ENCODE measurements at regions not wholly inside any gene's neighbourhood (a gene's known extent, or its start where the extent isn't known, plus 50 kb on each side); places are given as distances from the start of the nearest gene placed in this dataset.

- ATAC-seq (no peak), DNase-seq (no peak)
- Histone ChIP-seq H3K4me3 (no peak overlapping the region), H3K27me3 (peaks cover 0 to 28% of the 10 kb centered on the region in 2 donors), H3K27ac (no peak overlapping the region), H3K9me3 (no peaks in the 10 kb centered on the region), H3K4me1 (no peaks in the 10 kb centered on the region), H3K36me3 (no peaks in the 10 kb centered on the region)
- TF ChIP-seq, protein P1, sequence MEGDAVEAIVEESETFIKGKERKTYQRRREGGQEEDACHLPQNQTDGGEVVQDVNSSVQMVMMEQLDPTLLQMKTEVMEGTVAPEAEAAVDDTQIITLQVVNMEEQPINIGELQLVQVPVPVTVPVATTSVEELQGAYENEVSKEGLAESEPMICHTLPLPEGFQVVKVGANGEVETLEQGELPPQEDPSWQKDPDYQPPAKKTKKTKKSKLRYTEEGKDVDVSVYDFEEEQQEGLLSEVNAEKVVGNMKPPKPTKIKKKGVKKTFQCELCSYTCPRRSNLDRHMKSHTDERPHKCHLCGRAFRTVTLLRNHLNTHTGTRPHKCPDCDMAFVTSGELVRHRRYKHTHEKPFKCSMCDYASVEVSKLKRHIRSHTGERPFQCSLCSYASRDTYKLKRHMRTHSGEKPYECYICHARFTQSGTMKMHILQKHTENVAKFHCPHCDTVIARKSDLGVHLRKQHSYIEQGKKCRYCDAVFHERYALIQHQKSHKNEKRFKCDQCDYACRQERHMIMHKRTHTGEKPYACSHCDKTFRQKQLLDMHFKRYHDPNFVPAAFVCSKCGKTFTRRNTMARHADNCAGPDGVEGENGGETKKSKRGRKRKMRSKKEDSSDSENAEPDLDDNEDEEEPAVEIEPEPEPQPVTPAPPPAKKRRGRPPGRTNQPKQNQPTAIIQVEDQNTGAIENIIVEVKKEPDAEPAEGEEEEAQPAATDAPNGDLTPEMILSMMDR (IDR thresholded peaks at IDR 0.05), result no peak
- intact Hi-C loops (cut with DNase I), result no loop called here
Measured at GRCh38 chr11:134481135-134481534, 69.1 kb upstream of the B3GAT1 start.

DNA sequence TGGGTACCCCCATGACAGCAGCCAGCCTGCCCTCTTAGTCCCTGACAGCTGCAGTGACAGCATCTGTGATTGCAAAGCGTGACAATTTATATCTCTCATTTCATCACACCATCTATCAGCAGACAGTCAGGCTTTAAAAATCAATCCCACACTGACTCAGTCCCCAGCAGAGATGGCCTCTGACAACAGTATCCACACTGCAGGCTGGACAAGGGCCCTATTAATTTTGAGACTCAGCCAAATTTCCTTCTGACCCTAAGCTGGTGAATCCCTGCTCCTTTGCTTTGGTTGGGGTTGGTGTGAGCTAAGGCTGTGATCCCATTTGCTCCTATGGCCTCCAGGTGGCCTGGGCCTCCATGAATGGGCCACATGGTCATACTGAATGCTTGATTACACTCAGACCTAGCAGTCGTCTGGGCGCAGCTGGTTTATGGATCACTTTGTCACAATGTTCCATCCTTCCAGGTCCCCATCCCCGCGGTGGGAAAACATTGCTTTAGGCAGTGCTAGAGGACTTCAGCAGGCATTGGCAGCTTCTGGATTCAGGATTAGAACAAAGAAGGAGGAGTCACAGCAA, 68.2 kb upstream of the B3GAT1 start:
- intact Hi-C loops (cut with DNase I), result no loop called here
- Histone ChIP-seq H3K9me3 (no peaks in the 10 kb centered on the region), H3K4me1 (no peaks in the 10 kb centered on the region), H3K36me3 (no peaks in the 10 kb centered on the region), H3K4me3 (no peak overlapping the region), H3K27ac (no peak overlapping the region), H3K27me3 (peaks cover 0 to 34% of the 10 kb centered on the region in 2 donors)
- TF ChIP-seq, protein P1 (IDR thresholded peaks at IDR 0.05), result no peak
- DNase-seq, result no peak
- no peak for ATAC-seq

DNA sequence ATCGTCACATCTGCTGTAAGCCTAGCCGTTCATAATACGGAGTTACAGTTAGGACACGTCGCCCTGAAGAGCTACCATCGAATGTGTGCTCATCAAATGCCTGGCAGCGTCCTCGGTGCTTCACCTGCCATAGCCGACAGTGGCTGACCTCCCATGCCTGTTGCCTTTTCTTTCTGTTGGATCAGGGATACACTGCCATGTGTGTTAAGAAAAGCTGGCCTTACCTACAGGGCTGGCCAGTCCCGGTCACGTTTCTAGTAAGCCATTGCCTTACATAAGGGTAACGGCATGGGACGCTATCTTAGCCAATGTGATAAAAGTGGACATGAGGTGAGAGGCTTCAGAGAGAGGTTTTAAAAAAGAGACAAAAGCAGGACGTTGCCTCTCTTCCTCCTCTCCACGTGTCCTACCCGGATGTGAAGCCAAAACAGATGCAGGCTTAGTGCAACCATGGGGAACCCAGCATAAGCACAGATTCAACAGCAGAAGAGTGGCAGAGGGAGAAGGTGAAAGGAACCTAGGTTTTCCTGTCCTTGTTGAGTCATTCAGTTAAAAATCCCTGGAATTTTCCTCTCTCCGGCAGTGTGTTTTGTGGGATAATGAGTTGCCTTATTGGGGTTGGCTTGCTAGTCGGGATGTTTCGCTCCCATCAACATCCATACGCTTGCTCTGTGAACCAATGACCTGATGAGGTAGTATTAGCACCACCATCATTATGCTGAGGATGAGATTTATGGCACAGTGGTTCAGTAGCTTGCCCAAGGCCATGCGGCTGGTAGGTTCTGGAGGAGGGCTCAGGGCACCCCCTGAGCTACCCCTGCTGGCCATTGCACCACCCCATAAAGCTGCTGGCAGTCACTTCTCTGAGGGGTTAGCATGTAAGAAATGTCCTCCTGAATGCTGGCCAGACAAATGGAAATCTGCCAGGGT, 67.4 kb upstream of the B3GAT1 start:
- intact Hi-C loops (cut with DNase I), result no loop called here

GRCh38 chr11:134478611-134479010, 66.6 kb upstream of the B3GAT1 start:
- Histone ChIP-seq H3K36me3 (no peaks in the 10 kb centered on the region), H3K9me3 (no peaks in the 10 kb centered on the region), H3K27me3 (peaks cover 0 to 49% of the 10 kb centered on the region in 2 donors), H3K4me3 (no peak overlapping the region), H3K4me1 (no peaks in the 10 kb centered on the region), H3K27ac (no peak overlapping the region)
- ATAC-seq (no peak), DNase-seq (no peak)
- intact Hi-C loops (cut with DNase I), result no loop called here
- TF ChIP-seq, protein P1 (IDR thresholded peaks at IDR 0.05), result no peak

More for the DNA sequence above, 67.4 kb upstream of the B3GAT1 start:
- no peaks in the 10 kb centered on the region for H3K4me1 ChIP-seq
- no peak for ATAC-seq
- no peaks in the 10 kb centered on the region for H3K36me3 ChIP-seq
- H3K27ac ChIP-seq, result no peak overlapping the region
- H3K27me3 ChIP-seq, result peaks cover 0 to 41% of the 10 kb centered on the region in 2 donors
- H3K9me3 ChIP-seq, result no peaks in the 10 kb centered on the region
- DNase-seq, result no peak
- H3K4me3 ChIP-seq, result no peak overlapping the region
- TF ChIP-seq, protein P1 (IDR thresholded peaks at IDR 0.05), result no peak

DNA sequence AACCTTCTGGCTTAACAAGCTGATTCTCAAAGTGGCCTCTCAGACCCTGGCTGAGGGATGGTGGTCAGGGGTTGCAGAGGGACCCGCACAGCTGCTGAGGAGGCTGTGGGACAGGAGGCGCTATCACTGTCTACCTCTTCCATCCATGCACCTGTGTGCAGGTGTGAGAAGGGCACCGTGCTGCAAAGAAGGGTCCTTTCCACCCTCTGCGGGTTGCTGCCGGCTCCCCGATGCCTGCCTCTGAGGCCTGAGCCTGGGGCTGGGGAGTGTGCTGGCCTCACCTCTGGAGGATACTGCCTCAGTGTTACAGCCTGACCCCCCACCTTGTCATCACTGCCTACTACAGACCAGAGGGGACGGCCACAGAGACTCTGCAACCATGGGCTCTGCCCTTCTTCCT, 66.1 kb upstream of the B3GAT1 start:
- H3K4me3 ChIP-seq, result no peak overlapping the region
- DNase-seq, result no peak
- H3K27ac ChIP-seq, result no peak overlapping the region
- no peaks in the 10 kb centered on the region for H3K4me1 ChIP-seq
- ATAC-seq, result no peak
- intact Hi-C loops (cut with DNase I), result no loop called here
- peaks cover 0 to 54% of the 10 kb centered on the region in 2 donors for H3K27me3 ChIP-seq
- TF ChIP-seq, protein P1 (IDR thresholded peaks at IDR 0.05), result no peak
- no peaks in the 10 kb centered on the region for H3K36me3 ChIP-seq
- H3K9me3 ChIP-seq, result no peaks in the 10 kb centered on the region

Data from left lung (tissue), 4 donors.